HG02885 (cell line): ENCODE measurements at regions not wholly inside any gene's neighbourhood (a gene's known extent, or its start where the extent isn't known, plus 50 kb on each side); places are given as distances from the start of the nearest gene placed in this dataset.
"Not testable (repeated sequence)": the region's sequence is repeated elsewhere in the genome, so short reads cannot be mapped to it uniquely, and the experiment has no call there.

Experiments used
- ATAC-seq: cut with Tn5 transposase; IDR thresholded peaks from one replicate; pipeline ENCODE4 v1.9.1; 2021; ENCODE audit warnings: mild to moderate bottlenecking; ENCODE audit not compliant: unreplicated experiment, poor library complexity

DNA sequence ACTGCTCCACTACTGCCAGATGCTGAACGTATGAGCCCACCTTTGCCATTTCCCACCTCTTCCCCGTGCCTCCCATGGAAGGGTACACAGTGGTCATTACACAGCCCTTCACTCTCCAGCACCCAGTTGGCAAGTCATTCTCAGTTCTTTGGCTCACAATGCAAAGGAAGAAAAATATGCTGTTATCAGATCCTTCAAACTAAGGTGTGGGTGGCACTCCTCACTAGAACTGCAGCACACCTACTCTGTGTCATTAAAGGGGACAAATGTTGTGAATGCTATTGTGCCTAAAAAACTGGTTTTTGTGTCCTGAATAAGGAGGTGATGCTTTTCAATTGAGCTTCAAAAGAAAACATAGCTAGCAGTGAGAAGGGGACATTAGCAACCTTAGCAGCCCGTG is 183.1 kb upstream of the SNX2 start:
- ATAC-seq, result no peak

DNA sequence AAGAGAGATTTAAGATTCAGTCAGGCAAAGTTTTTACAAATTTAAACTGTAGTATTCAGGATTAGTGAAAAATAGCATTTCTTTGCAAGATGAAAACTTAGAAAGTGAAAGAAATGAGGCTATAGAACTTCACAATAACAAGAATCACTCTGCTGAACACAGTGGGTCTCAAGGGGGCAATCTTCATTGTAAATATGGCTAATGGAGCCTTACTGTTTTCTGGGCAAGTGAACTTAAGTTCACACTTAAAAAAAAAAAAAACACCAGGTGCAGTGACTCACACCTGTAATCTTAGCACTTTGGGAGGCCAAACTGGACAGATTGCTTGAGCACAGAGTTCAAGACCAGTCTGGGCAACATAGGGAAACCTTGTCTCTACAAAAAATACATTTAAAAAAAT is 175.9 kb upstream of the SNX2 start:
- ATAC-seq, result no peak

DNA sequence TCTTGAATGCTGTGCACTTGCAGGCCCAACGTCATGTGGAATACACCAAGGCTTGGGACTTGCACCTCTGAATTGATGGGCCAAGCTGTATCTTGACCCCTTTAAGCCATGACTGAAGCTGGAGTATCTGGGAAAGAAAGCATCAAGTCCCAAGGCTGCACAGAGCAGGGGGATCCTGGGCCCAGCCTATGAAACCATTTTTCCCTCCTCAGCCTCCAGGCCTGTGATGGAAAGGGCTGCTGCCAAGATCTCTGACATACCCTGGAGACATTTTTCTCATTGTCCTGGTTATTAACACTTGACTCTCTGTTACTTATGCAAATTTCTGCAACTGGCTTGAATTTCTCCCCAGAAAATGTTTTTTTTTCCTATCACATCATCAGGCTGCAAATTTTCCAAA is 174.0 kb upstream of the SNX2 start:
- ATAC-seq, result no peak

DNA sequence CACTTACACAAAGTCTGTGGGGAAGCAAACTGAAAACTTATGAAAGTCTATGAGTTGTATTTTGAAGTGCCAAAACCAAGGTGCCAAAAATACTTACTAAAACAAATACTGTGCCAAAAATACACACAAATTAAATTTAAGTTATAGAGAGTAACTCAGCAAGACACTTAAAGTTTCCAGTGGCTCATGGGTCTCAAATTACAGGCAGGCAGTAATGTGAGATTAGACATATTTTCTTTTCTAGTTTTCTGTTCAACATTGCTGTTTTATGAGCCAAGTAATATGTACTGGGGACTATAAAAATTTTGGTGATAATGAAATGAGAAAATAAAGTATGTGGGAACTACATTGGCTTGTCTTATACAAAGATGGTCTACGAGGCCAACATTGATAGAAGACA is 172.2 kb upstream of the SNX2 start:
- no peak for ATAC-seq

DNA sequence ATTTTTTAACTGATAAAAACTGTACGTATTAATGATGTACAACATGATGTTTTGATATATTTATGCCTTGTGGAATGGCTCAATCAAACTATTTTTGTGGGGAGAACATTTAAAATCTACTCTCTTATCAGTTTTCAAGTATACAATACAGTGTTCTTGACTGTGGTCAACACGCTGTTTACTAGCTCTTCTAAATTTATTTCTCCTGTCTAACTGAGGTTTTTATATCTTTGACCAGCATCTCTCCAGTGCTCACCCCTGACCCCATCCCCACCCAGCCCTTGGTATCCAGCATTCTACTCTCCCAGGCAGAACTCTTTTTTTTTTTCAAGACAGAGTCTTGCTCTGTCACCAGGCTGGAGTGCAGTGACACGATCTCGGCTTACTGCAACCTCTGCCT is 169.6 kb upstream of the SNX2 start:
- no peak for ATAC-seq

DNA sequence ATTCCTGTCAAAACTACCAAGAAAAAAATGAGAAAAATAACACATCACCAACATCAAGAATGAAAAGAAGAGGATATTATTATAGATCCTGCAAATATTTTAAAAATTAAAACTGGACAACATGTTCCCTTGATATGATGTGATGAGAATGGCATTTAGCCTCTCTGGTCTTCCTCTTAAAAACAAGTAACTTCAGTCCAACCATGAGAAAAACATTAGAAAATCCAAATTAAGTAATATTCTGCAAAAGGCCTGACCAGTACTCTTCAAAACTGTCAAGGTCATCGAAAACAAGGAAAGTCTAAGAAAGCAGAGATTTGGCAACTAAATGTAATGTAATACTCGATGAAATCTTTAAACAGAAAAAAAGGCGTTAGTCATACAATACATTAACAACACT is 167.1 kb upstream of the SNX2 start:
- ATAC-seq, result no peak

DNA sequence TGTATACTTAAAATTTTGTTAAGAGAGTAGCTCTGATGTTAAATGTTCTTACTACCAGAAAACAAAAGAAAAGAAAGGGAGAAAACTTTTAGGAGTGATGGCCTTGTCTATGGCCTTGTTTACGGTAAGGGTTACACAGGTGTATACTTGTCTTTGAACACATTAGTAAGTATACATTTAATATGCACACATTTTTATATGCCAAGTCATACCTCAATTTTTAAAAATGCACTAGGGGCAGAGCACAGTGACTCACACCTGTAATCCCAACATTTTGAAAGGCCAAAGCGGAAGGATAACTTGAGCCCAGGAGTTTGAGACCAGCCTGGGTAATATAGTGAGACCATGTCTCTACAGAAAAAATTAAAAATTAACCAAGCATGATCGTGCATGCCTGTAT is 166.7 kb upstream of the SNX2 start:
- no peak for ATAC-seq

DNA sequence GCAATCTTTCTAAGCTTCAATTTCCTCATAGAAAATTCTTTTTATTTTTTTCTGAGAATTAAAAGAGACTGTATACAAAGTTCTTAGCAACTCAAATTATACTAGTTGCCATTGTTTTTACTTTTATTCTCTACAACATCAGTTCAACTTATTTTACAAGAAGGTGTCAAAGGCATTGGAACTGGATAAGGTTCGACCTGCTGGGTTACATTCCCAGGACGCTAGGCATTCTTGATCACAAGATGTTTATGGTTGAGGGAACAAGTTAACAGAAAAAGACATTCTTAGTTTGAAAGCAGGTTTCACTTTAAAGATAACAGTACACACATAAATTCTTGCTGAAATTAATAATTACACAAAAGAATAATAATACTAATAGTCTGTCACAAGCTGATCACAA is 163.5 kb upstream of the SNX2 start:
- ATAC-seq, result no peak

DNA sequence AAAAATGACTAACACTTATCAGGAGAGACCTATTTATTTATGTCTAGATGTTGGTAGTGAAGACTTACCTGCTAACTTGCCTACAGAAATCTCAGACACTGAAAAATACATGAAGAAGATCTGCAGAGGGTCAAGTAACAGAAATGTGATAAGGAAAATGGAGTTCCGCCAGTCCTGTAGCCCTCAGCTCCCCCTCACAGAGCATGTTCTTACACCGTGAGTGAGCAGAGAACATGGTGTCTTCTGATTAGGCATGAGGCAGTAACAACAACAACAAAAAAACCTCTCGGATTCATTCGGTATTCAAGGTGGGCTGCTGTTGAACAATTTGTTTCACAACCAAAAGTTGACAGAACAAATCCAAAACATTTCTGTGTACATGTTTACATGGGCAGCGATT is 162.0 kb upstream of the SNX2 start:
- ATAC-seq, result no peak

DNA sequence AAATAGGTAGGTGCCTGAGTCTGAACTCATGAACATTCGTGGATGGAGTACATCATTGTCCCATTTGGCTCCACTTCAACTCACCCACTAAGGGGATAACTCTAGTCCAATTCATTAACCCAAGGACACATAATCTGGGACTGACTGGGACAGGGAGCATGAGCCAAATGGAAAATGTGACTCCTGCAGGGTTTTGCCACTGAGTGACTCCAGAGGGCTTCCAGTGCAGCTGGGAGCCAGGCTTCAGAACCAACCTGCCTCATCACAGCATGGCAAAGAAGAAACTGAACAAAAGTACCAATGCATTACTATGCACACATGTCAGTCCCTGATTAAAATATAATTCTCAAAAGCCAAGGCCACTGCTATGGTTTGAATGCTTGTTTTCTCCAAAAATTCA is 159.7 kb upstream of the SNX2 start:
- no peak for ATAC-seq

DNA sequence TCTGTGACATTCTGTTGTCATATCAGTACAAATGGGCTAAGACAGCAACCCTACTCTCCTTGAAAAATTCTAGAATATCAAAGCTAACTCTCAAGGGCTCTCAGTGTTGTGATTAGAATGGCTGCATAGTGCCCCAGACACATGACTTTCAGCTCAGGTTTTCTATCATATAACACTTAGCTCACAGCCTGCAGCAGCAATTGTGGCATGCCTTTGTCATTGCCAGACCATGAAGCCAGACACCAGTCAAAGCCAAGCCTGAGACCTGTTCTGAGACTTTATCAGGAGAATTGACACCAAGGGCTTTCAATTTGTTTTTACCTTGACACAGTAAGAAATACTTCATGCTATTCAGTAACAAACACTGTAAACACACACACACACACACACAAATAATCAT is 159.0 kb upstream of the SNX2 start:
- ATAC-seq, result no peak

DNA sequence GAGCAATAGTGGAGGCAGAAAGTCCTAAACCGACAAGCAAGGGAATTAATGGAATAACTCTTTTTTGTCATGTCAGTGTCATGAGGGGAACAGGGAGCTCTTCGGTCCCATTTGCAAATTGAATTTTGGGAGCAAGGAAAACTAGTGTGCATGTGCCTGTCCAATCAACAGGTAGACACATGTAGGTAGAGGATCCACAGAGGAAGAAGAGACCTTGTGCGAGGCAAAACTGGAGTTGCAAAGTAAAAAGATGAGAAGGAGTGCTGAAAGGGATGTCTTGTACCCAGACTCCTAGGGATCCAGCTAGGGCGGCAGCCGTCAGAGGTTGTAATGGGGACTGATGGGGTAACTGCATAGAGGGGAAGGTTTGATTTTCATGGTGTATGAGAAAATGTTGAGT is 156.8 kb upstream of the SNX2 start:
- not testable (repeated sequence) for ATAC-seq

DNA sequence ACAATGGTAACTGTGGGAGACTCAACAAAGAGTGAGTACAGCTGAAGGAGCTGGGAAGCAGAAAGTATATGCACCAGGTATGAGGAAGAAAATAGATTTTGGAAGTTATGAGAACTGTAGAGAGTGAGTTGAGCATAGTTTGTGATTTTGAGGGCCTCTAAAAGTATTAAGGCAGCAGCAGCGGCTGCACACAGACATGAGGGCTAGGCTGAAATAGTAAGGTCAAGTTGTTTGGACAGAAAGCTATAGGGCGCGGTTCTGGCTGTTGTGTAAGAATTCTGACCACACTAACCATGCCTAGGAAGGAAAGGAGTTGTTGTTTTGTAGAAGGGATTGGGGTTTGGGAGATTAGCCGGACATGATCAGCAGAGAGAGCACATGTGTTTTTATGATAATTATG is 154.1 kb upstream of the SNX2 start:
- not testable (repeated sequence) for ATAC-seq

DNA sequence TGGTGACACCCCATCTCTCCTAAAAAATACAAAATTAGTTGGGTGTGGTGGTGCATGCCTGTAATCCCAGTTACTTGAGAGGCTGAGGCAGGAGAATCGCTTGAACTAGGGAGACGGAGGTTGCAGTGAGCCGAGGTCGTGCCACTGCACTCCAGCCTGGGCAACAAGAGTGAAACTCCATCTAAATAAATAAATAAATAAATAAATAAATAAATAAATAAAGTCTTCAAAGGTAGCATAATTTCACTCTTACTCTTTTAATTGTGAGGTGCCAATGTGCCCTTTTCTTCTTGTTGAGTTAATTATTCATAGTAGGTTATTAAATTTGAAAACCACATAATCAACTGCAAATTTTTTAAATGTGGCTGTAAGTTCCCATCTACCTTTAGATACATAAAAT is 146.2 kb upstream of the SNX2 start:
- not testable (repeated sequence) for ATAC-seq

DNA sequence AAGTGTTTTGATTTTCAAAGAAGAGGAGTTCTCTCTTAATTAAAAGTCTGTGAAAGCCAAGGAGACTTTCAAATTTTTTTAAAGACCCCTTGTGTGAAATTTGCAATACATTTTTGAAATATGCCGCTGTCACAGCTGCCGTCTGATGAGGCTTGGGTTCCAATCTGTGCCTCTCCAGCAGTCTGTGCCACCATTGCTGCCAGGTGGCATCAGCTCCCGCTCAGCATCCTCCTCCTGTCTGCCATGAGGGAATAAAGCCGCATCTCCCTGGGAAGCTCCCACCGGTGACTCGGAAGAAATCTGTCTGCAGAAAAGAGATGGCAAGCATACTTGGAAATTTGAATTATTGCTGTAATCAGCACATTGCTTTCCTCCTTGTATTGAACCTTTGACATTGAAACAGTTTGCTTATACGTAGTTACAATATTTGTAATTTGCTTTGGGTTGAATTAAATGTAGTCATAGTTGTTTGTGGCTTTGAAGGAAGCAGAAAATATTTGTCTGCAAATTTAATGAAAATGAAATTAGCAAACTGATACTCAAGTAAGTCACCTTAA is 145.7 kb upstream of the SNX2 start:
- ATAC-seq, result no peak

DNA sequence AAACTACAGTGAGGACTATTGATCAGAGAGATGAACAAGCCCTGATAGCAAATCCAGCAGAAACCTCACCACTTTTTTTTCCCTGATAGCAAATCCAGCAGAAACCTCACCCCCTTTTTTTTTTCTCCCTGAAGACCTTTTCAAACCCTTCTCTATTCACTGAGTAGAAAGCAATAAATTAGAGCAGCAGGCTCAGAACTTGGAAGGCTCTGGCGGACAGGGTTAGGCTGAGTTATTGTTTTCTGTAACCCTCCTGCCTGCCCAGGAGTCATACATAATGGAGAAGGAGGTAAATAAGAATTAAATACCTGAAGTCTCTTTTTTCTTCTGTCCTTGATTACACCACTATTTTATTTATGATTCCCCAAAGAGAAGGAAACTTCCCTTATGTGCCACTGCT is 136.3 kb upstream of the SNX2 start:
- no peak for ATAC-seq

DNA sequence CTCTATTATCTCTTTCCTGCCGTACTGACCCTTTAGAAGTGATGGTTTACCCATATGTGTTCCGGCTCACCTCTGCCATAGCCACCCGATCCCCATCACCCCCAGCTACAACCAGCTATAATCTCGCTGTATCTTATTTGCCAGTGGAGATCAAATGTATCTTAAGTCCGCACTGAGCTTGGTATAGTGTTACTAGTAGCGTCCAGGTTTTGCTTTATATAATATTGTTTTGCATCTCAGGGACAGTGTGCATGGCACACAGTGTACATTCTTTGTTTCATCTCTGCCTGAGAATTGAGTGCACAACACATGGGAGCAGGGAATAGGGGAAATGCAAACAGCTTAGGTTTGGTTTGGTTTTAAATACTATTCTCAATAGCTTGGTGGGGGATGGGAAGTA is 135.8 kb upstream of the SNX2 start:
- no peak for ATAC-seq

DNA sequence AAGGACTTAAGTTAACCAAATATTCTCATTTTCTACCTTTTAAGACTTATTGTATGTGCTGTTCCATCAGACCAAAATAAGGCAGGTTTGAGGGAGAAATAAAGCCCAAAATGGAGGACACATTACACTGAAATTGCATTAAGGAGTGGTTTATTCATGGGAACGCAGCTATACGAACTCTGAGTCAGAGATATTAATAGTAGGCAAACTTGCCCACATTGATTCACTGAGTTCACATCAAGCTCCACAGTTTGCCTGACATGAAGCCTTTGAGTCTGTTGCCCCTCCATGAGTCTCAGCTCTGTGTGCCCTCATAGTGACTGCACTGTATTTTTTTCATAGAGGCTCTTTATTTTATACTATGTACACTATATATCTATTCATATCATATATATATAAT is 135.0 kb upstream of the SNX2 start:
- no peak for ATAC-seq

DNA sequence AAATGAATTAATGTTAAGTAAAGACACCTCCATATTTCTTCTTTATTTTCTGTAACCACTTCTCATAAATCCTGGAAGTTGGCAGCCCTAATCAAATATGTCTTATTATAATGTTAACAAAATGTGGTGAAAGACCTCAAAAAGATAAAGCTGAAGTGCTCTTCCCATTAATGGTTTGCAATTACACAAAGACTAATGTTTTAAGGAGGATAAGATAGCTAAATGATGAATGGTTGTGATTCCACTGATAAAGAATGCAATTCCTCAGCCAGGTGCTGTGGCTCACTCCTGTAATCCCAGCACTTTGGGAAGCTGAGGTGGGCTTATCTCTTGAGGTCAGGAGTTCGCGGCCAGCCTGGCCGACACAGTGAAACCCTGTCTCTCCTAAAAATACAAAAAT is 125.8 kb upstream of the SNX2 start:
- no peak for ATAC-seq

DNA sequence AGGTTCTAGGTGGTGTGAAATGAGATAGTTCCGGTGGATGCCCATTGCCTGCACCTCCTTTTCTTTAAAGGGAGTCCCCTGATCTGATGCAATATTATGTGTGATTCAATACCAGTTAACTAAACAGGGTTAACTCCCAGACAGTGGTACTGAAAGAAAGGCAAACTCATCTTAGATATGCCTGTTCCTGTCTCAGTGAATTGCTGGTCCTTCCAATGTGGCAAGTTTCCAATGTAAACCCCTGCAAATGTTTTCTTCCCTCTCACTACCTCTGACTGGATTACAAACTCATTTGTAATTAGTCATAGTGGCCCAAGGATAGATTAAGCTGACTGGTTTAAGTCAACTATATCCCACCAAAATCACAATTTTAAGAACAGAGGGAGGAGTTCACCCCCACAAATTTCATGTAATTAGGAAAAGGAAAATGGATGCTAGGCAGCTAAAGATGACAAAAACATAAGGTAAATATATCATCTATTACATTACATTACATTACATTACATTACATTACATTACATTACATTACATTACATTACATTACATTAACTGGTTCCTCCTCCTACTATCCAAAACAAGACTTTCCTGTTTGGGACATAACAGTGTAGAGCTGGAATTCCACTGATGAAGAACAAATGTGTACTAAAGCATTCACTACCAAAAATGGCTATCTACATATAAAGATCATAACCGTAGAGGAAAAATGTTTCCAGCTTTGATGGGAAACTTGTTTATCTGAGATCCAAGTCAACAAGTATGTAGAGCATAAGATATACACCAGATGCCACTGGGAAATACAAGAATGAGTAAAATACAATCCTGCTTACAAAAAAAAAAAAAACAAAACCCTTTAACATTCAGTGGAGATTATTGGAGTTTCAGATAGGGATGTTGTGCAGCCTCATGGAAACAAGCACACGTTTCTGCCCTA is 121.5 kb upstream of the SNX2 start:
- no peak for ATAC-seq

DNA sequence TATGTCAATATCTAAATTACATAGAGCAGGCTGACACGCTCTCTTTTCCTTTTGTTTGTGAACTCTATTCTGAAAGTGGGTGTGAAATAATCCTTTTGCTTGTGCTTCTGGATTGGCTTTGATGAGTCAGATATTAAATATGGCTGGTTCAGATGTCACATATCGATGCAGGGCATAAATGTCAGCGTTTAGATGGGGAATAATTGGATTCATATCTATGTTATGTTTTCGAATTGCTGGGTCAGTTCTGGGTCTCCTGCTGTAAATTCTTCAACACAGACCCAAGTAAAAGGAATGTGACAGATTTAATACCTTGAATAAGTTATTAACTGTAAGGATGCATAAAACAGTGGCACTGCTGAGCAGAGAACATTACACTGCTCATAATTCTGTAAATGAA is 118.7 kb upstream of the SNX2 start:
- no peak for ATAC-seq

DNA sequence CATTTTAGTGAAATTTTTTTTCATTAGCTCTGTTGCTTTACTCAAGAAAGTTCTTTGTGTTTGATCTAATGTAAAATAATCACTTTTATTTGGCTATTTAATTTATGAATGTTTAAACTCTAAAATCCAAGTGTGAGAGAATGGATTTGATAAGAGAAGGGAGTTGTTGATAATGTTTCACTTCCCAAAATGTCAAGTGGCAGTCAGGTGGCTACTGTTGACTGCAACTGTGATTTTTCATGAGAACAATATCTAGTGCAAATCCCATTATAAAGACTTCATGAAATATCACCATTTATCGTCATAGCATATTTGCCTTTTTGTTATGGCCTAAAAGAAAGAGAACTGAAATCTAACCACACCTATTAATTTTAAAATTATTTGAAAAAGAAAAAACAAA is 118.3 kb upstream of the SNX2 start:
- ATAC-seq, result no peak
